HG03045 (cell line): ENCODE measurements at regions not wholly inside any gene's neighbourhood (a gene's known extent, or its start where the extent isn't known, plus 50 kb on each side); places are given as distances from the start of the nearest gene placed in this dataset.

ENCODE experiments used
- ATAC-seq: cut with Tn5 transposase; IDR thresholded peaks from one replicate; pipeline ENCODE4 v1.9.1; 2021; ENCODE audit warnings: mild to moderate bottlenecking, moderate library complexity; ENCODE audit not compliant: unreplicated experiment

DNA sequence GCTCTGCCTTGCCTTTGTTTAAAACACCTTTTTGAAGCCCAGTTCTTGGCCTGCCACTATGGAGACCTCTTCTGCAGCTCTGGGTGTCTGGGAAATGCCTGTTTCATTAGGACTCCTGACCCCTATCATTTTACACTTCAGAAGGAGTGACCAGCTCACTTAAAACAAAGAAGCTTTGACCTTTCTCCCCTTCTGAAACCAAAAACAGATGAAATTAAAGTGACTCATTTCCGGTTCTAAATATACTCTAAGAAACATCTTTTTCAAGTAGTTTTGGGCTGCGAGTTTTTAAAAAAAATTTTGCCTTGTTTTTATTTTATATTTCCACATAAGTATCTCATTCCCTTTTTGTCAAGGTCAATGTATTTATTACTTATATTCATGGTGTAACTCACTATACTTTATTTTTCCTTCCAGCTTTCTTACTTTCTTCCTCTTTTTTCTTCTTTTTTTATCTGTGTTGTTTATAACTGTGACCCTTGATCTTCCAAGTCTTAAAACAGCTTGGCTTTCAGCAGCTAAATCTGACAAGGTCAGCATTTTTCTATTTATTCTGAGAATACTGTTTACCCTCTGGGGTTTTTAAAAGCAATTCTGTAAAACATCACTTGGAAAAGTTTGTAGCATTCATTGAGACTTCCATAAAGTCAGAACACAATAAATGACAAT, 672.9 kb downstream of the NR2F1-AS1 start:
- peak; percentile 59 for ATAC-seq

DNA sequence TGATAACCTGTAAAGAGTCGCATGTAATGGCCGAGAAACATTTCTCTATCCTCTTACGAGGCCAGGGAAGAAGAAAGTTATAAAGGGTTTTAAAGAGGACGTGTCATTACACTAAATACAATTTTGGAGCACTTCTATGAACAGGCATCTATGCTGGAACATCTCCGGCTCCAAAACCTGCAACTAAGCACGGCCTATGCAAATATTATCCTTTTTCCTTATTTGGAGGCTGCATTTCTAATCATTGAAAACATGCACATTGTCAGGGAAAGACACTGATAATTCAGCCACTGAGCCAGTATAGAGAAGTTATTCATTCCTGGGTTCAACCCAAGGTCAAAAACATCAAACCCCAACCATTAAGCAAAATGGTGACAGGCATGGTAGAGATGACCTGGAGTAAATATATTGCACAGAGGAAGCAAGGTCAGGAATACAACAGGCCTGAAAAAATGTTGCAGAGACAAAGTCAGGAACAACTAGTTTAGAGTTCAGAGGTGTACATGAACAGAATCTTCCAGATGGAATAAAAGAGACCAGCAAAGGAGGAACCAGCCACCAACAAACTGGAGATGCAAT, 674.1 kb downstream of the NR2F1-AS1 start:
- ATAC-seq, result no peak

DNA sequence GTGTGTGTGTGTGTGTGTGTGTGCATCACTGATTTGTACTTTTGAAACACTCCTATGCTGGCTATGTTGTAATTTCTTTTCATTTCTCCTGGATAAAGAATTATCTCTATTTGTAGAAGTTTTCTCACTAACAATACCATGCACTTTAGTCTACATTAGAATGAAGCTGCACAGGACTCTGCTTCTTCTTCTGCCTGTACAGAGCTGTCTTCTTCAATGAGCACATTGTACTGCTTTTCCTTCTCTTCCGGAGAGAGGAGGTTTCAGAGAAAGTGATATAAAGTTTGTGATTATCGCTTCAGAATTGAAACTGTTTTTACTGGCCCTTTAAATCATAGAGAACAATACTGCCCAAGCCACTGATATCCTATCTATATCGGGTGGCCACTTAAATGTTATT, 677.0 kb downstream of the NR2F1-AS1 start:
- ATAC-seq, result no peak

DNA sequence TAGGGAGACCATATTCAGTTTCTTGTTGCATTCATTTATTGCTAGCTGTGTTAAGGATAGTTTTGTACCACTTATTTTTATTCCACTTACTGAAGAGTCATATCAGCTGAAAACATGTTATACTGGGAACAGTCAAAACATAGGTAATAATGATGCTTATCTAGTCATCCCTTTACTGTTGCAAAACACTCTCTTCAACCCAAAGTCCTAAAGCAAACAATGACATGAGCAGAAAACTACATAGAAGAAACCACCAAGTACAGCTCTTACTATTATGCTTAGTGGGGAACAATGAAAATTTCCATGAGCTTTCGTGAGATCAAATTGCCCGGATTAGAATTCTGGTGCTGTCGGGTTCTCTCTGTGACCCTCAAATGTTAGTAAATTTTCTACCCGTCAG, 681.4 kb downstream of the NR2F1-AS1 start:
- no peak for ATAC-seq

DNA sequence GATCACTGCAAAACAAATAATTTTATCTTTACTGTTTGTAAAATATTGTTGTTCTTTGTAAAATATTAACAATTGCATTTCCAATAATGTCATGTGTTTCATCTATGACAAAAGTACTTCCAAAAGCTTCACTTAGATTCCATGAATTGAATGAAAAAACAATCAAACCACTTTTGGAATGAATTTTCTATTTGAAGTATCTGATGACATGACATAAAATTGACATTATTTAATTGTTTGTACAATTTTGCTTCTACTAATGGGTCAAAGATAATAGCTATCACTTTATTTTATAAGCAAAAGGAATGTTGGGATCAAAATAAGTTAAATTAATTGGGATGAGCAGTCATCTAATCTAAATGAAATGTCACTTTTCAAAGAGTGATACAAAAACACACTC, 684.3 kb downstream of the NR2F1-AS1 start:
- ATAC-seq, result no peak

DNA sequence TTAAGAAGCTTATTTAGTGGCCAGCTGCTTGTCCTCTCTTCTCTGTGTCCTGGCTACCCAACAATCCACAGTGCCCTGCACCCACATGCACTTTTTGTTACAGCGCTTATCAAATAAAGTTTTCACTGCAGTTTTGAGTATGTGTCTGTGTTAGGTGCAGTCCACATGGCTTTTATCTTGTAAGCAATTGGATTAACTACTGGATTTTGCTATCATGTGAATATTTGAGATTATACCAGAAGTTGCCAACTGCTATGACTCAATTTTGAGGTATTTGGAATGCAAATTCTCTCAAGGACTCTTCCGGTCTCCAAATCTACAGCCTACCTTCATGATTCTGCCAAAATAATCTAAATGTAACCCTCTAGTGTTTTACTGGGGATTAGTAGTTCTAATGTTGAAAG, 690.2 kb downstream of the NR2F1-AS1 start:
- ATAC-seq, result no peak

DNA sequence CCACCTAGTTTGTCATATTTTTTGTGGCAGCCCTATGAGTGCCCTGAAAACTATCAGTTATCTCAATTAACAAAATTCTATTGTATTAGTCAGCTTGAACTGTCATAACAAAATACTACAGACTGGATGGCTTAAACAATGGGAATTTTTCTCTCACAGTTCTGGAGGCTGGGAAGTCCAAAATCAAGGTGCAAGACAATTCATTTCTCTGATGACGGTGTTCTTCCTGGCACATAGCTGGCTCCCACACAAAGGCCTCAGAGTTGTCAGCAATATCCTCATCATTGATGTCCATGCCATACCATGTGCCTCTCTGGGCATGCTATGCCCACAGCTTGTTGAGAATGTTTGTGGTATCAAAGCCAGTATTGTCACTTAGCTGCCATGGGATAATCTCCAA, 691.9 kb downstream of the NR2F1-AS1 start:
- ATAC-seq, result no peak

DNA sequence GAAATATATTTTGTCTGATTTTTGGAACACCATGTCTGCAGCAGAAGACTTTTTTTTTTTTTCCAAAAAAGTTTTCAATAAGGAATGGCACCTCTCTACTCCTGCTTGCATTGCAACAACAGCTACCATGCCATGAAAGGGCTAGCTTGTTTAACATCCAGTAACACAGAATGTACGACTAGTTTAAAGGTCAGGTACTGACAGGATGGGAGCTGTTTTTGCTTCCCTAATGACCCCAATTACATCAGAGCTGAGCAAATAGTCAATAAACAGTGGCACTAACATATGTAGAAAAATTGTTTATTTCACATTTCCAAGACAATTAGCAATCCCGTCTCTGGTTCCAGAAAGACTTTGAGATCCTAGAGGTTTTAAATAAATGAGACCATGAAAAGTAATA, 693.8 kb downstream of the NR2F1-AS1 start:
- no peak for ATAC-seq

DNA sequence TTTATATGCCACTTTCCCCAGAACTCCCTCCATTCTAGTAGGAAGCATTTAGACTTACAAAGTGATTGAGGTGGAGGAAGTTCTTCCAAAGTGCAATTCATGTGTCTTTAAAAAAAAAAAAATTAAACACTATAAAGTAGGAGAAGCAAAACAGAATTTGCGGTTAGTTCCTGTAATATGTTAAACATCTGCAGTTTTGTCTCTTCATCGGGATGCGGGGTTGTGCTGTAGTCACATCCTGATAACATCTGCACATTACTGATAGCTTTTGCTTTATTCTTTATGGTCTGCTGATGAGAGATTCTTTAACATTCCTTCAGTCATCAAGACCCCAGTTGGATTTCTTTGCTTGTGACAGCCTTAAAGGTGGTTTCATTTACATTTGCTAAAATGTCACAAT, 694.3 kb downstream of the NR2F1-AS1 start:
- ATAC-seq, result no peak

DNA sequence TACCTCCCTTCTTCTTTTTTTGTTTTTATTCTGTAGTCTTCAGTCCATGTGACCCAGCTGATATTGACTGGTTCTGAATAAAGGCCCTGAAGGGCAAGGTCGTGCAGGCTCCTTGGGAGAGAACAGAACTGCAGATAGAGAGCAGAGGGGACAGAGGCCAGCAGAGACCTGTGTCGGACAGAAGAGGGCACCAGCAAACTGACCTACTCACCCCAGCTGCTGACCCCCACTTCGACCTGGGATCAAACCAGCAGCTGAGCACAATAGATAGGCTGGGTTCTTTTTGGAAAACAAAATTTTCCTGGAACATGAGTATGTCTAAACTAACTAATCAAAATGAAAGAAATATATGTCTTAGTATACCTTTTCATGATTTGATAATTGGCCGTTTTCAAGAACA, 695.1 kb downstream of the NR2F1-AS1 start:
- no peak for ATAC-seq

DNA sequence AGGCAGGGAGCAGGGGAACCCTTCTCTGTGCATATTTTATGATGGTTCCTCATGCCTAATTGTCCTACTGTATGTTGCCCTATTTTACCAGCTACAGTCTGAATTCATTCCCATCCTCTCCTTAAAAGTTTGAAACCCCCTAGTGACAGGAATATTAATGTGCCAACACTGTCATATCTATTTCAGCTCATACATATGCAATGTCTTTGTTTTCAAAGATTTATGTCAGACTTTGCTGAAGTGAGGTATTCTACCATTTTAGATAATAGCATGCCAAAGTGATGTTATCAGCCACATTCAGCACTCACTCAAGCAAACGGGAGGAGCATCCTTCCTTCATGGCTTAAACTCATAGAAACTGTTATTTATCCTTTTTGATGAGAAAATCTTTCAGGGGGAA, 696.5 kb downstream of the NR2F1-AS1 start:
- ATAC-seq, result no peak

DNA sequence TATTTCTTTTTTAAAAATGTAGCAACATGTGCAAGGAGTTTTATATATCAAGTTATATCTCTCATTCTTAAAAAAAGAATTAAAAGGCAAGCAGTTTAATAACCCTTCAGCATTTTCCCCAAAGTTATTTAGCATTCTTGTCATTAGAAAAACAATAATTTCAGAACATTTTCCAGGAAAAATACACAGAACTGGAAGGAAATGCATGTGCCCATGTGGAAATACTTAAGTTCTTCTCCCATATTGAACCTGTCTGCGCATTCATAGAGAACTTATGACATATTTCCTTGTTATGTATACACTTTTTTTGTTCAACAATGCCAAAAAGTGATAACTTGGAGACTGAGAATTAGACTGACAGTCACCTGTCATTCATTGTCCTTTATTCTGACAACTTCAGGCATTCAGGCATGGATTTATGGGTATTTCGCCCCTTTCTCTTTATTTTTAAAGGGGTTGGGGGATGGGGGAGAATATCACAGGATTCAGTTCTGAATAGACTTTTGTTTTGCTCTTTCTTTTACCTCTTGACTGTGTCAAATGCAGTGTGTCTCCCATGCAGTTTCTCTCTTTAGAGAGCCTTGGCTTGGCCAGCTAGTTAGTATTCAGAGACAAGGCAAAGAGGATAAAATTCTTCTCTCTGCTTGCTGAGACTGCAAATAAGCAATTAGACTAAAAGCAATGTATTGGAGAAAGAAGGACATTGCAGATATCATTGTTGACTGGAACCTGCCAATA, 701.0 kb downstream of the NR2F1-AS1 start:
- no peak for ATAC-seq

DNA sequence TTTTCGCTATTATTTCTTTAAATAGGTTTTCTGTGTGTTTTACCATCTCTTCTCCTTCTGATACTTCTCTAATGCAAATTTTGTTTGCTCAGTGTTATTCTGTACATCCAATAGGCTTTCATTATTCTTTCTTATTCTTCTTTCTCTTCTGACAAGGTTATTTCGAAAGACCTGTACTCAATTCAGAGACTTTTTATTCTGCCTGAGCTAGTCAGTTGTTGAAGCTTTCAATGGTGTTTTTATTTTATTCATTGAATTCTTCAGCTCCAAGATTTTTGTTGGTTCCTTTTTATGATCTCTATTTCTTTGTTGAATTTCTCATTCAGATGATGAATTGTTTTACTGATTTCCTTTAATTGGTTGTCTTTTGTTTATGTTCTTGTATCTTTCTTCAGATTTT, 706.2 kb downstream of the NR2F1-AS1 start:
- ATAC-seq, result no peak

DNA sequence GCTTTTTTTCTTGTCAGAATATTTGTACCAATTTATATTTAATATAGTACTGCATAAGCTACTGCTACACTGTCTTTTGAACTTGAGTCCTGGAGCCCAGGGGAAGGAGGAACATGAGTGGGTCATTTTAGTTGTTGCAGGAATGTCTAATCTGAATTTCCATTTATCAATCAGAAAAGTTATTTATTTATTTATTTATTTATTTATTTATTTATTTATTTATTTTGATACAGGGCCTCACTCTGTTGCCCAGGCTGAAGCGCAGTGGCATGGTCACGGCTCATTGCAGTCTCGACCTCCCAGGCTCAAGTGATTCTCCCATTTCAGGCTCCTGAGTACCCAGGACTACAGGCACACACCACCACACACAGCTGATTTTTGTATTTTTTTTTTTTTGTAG, 712.6 kb downstream of the NR2F1-AS1 start:
- no peak for ATAC-seq

DNA sequence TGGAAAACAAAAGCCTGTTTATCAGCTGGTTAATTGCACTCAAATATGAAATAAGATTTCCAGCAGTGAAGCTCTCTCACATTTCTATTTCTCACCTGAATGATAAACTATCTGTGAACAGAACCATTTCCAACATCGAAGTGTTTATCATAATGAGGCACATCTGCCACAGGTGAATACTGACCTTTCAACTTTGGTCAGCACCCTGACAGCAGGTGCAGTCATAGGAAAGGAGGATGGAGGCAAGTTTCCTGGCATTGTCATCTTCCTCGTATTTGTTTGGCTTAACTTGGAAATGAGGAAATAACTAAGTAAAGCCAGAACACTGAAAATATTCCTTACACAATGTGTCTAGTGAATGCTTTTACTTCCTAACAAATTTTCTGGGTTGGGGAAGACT, 716.4 kb downstream of the NR2F1-AS1 start:
- ATAC-seq, result no peak

DNA sequence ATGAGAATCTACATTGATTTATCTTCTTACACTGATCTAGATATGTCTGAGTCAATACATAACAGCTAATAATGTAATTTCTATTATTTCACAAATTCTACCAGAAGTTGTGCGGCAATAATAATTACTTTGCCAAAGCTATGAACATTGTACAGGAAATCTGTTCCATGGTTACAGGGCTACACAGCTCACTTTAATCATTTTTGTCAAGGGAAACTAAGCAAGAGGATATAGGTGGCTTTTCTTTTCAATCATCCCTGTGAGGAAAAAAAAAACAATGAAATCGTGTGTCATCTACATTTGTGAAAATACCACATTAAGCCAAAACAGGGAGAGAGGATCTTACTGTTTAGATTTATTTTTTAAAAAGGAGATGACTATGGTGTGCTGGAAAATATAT, 717.4 kb downstream of the NR2F1-AS1 start:
- no peak for ATAC-seq

DNA sequence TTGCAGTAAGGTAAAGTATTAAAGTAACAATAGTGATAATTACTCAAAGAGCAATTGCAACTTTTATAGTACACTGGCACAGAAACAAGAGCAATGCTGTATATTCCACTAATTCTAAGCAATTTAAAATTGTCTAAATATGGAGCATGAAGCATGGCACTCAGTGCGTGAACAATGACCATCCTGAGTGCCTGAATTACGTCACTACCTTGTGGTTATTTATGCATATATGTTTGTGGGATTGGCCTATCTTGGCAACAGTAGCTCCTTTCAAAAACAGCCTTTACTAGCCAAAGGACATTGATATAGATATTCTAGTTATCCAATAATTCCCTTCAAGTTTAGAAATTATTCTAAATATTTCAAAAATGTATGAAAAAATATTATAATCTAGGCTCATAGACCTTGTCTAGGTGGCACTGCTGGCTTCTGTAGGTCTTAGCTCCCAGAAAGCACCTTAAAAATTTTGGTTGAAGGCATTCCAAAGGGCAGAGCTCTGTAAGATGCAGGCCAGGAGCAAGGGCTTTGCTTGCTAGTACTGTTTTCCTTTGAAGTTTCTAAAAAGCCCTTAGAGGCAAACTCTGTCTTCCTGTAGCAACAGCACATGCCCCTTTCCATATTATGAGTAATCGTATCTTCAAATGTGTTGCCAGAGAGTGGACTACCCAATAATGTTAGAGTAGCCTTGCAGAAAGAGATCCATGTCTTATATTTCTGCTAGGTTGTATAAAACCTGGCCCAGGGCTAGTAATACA, 719.3 kb downstream of the NR2F1-AS1 start:
- no peak for ATAC-seq

DNA sequence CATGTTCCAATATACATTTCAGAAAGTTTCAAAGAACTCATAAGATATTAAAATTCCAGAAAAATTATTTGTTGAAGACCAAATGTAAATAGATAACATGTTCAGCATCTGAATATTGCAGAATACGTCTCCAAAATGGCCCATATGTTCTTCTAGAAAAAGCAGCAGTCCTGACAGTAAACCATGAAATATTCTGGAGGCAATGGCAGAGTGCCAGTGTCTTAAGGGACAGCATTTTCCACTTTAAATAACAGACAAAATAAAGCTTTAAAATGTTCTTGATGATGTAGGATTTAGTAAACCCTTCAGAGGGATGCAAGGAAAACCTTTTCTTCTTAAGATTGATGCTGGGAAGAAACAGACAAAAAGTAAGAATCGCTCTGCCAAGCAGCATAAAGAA, 721.0 kb downstream of the NR2F1-AS1 start:
- no peak for ATAC-seq

DNA sequence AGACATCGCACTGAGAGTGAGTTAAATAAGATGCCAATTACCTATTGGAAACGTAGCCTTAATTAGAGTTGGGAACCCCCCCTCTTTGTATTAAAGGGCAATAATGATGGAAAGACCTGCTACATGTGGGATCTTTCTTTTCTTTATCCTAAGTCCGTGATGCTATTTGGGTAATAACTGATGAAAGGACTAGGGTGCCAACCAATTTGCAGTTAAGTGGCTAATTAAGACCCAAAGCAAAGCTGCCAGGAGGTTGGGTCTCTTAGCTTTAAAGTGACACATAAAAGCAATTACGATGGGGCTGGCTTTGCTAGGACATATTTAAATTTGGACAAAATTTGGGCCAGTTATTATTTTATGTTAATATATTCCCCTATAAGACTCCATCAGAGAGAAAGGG, 728.8 kb downstream of the NR2F1-AS1 start:
- no peak for ATAC-seq

DNA sequence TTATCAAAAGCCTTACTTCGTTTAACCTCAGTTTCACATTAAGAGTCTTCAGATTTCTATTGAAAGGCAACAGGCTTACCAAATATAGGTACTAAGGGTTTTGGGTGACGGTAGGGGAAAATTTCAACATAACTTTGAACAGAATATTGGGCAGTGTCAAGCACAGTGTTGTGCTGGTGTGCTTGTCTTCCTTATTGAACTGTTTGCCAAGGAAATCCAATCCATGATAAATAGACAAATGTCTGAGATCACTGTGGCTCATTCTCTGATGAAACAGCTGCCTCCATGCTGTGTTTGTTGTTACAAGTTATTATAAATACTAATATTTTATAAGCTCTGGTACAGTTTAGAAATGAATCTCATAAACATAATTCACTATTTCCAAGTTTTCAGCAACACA, 730.1 kb downstream of the NR2F1-AS1 start:
- ATAC-seq, result no peak

DNA sequence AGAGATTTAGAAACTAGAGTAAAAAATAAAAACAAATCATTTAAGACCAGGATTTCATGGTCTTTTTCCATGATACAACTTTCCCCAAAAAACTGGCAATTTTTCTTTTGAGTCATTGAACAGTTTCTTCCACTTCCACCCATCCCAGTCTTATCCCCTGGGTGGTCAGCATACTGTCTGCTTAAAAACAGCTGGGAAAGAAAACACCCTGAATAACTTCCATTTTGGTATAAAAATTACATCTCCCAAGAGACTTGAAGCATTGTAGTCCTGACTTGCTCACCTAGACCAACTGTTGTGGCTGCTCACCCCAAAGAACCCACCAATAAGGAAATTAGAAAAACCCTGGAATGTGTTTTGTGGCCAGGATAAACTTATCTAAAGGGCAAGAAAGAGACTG, 731.3 kb downstream of the NR2F1-AS1 start:
- ATAC-seq, result no peak
